Glomerular visceral epithelial cell (primary cell): ENCODE measurements at regions not wholly inside any gene's neighbourhood (a gene's known extent, or its start where the extent isn't known, plus 50 kb on each side); places are given as distances from the start of the nearest gene placed in this dataset.
A peak's percentile ranks its signal among the peaks of the same experiment; 100 is the strongest.
"Not testable (repeated sequence)": the region's sequence is repeated elsewhere in the genome, so short reads cannot be mapped to it uniquely, and the experiment has no call there.

Source experiments
- DNase-seq: peaks from one replicate; pipeline ENCODE4 v3.0.0-alpha.2; 2016; ENCODE audit errors: extremely low spot score

DNA sequence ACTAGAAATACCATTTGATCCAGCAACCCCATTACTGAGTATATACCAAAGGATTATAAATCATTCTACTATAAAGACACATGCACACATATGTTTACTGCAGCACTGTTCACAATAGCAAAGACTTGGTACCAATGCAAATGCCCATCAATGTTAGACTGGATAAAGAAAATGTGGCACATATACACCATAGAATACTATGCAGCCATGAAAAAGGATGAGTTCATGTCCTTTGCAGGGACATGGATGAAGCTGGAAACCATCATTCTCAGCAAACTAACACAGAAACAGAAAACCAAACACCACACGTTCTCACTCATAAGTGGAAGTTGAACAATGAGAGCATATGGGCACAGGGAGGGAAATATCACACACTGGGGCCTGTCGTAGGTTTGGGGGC is 106.0 kb downstream of the SPATA18 start:
- DNase-seq: not testable (repeated sequence)

DNA sequence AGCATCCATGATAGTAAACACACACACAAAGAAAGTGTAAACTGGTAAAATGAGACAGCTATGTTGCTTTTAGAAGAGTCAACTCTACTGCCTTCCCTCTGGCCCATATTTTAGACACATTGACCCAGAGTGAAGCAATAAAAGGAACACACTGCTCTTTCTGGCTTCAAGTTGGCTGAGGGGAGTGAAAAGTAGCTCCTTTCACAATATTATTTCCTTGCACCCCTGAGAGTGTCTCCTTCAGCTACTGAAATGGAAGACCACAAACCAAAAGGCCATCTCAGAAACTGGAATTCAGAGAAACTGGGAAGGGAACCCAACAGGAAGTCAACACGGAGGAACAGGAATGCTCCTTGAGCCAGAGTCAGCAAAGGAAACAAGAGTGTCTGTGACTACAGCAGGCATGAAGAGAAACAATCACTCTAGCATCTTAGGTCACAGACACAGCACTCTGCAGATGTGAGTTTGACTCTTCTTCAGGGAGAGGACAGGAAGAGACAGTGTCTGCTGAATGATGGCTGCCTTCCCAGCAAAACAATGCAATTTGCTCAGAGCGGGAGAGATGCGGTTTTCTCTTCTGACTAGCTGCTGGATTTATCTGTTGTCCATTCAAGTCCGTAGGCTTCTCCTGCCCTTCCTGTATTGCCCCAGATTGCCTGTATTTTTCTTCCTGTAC is 106.7 kb downstream of the SPATA18 start:
- DNase-seq: no peak

DNA sequence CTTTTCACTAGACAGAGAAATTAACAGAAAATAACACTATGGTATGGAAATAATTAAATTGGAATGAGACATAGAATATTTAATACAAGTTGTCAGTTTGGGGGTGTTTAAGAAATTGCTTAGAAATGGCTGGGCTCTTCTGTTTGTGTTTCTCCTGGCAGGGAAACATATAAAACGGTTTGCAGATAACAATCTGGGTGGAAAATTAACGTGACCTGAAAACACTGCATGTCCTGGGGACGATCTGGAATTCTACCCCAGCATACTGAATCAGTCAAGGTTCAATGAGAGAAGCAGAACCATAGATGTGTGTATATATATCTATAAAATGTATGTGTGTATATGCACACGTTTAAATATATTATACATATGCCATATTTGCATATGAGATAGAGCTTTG is 109.8 kb downstream of the SPATA18 start:
- DNase-seq: no peak

DNA sequence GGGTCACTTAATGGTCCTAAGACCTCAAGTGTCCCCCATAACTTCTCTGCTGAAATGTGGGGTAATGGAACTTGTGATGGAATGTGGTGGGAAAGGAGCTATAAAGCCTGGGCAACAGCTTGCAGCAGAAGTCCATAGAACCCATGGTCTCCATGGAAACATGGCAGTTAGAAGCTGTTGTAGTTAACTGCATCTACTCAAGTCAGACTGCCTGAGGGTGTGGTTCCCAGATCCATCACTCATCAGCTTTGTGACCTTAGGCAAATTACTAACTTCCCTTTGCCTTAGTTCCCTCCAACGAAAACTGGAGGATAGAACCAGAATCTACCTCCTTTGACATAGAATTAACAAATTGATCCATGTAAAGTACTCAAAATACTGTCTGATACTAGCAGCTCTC is 113.0 kb downstream of the SPATA18 start:
- DNase-seq: no peak

DNA sequence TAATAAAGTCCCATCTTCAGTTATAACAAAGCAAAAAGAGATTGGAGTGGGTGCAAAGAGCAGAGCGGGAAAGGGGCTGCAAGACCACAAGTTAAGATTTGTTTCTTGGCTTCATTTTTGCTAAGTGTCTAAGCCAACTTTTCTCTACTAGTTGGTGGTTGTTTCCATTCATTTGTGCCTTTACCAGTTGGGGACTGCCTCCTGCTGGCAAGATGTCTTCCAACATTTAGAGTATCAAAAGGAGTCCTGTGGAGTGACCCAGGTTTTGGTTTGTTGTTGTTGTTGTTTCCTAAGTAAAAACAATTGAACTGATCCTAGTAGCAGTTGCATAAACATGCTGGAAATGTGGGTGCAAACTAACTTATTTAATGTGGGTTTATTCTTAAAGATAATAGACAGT is 121.1 kb downstream of the SPATA18 start:
- DNase-seq: no peak

DNA sequence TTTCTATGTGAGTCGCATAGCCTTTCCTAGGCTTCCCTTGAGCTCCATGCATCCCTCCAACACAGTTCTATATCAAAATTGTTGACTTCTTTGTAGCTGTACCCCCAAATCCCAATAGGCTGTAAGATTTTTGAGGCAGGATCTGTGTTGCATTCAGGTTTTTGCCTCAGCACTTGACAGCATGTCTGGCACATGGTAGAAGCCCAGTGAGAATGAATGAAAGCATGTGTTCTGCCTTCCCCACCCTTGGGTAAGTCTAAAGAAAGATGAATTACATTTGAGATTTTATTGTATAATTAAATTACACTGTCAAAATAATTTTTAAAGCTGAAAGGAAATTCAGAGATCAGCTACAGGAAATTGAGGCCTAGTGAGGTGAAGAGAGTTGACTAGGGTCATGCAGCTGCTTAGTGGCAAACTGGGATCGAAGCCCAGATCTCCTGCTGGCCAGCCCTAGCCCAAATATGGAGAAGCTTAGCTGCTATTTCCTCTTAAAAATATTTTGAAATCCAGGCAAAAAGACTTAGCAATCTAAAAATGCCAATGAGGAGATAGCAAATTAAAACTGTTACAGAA is 122.5 kb downstream of the SPATA18 start:
- DNase-seq: no peak

DNA sequence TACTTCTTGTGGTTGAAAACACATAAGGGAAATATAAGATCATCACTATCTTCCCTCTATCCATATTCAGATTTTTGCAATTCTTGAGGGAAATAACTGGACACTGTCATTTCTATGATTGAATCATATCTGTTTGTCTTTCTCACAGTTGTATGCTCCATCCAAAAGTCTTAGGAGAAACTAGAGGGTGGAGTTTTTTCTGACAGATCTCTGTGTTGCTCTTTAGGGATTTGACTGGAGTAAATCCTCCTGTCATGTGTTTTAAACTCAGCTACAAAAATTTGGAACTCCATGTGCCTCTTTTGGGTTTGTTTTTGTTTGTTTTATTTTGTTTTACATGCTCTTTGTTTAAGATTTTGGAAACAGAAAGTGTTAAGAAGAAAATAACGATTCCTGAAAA is 136.5 kb downstream of the SPATA18 start:
- no peak for DNase-seq

DNA sequence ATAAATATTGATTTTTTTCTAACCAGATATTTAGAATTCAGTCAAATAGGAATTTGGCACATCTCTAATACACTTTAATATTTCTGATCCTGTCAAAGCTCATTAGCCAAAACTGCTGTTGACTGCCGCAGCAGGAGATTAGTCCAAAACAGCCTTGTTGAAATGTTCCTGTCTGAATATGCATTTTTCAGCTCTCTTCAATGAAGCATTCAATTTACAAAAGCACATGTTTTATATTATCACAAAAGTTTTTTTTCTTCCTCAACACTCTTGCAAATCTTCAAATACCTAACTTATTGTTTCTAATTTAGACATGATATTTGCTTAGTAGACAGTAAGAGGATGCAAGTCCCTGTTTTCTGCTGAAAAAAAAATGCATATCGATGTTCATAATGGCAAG is 140.9 kb downstream of the SPATA18 start:
- no peak for DNase-seq

DNA sequence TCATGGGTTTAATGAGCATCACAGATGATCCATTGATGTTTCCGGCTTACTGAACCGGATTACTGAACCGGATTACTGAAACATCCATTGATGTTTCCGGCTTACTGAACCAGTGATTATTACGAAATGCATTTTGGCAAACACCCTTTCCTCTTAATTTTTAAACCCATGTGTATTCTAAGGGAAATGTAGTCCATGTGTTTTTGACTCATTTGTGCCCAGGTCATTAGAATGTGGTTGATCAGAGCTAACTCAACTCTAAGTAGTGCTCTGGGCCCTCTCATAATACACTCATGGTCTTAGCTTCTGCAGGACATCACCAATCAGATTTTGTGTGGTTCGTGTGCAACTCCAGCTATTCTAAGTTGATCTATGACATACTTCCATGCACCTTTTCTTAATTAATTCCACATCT is 141.6 kb downstream of the SPATA18 start:
- DNase-seq: peak; percentile 49

DNA sequence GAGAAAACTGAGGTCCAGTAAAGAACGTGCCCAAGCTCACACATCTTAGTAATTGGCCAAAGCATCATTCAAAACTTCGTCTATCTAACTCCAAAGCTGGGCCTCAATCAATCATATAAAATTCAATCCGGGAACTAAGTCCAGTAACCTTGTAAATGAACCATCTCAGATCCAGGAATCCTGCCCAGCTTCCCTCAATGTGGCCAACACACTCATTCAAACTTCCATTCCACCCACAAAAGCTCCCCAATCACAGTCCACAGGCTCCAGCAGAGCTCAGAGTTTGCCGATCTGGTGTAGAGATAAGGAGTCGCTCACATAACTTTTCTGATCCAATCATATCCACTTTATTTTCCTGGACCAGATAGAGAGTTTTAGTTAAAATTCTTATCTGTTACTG is 144.8 kb downstream of the SPATA18 start:
- DNase-seq: no peak

DNA sequence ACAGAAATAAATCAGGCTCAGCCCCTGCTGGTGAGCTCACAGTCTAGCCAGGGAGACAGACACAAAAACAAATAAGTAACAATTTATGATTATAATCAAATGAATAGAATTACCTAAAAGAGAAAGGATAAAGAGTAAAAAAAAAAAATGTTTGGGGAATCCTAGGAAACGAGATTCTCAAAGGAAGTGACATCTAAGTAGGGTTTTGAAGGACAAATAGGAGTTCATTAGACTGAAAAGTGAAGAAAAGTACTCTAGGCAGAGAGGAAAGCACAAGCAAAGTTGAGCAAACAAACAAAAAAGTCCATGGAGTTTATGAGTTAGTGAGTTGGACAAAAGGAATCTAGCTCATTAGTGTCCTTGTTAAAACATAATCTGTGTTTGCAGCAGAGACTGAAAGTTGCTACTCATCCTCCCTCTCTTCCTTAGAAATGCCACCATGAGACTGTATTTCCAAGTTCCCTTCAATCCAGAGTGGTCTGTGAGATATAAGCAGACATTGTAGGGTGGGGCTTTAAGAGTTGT is 145.6 kb downstream of the SPATA18 start:
- DNase-seq: no peak

DNA sequence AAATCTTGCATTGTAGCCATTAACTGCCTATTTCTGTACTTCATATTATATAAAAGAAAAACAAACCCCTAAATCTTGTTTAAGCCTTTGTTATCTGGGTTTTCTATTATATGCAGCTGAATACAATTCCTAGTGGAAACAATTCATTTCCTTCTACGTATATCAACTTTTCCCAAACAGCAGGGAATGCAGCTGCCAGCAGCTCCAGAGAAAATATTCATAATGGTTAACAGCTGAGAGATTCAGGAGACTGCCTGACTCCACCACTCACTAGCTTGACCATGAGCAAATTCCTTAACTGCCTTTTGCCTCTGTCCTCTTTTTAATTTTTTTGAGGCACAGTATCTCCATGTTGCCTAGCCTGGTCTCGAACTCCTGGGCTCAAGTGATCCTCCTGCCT is 146.2 kb downstream of the SPATA18 start:
- DNase-seq: no peak

DNA sequence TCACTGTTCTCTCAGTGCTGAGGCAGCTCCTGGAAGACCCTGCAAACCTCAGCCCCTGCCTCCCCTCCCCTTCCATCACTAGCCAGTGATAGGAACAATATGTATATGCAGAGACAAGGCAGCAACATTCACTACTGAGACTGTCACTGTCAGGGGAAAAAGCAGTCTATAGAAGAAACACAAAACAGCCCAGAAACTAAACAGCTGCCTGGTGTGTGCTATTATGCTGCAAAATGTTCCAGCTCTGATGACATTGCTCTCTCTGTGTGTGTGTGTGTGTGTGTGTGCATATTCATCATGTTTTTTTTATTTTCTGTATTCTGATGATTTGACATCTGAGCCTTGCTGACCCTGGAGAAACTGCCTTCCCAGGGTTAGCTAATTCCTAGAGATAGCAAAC is 147.2 kb downstream of the SPATA18 start:
- no peak for DNase-seq

DNA sequence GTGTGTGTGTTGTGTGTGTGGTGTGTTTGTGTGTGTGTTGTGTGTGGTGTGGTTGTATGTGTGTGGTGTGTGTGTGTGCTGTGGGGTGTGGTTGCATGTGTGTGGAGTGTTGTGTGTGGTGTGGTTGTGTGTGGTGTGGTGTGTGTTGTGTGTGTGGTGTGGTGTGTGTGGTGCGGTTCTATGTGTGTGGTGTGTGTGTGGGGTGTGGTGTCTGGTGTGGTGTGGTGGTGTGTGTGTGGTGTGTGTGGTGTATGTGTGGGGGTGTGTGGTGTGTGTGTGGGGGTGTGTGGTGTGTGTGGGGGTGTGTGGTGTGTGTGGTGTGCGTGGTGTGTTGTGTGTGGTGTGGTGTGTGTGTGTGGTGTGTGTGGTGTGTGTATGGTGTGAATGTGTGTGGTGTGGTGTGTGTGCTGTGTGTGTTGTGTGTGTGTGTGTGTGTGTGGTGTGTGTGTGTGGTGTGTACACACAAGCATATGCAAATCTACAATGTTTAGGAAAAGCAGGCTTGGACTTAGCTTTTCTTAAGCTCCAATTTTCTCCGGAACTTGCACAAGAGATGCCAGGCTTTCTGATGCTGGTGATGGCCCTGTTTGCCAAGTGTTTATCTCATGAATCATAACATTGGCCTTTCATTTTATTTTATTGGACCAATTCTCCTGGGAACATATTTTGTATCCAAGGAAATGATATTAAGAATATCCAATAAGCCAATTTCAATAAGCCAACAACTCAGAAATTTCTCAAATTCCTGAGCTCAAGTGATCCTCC is 148.7 kb downstream of the SPATA18 start:
- peak; percentile 12 for DNase-seq

DNA sequence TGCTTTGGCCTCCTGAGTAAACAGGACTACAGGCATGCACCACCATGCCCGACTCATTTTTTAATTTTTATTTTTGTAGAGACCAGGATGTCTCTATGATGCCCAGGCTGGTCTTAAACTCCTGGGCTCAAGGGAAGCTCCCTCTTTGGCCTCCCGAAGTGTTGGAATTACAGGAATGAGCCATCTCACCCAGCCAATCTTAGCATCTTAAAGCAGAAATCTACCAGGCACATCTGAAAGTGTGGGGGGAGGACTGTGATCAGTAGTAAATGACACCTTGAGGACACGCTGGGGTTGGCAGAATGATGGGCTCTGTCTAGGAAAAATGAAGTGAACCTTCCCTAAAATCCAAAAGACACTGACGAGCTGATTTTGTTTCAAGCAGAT is 149.2 kb downstream of the SPATA18 start:
- DNase-seq: no peak

DNA sequence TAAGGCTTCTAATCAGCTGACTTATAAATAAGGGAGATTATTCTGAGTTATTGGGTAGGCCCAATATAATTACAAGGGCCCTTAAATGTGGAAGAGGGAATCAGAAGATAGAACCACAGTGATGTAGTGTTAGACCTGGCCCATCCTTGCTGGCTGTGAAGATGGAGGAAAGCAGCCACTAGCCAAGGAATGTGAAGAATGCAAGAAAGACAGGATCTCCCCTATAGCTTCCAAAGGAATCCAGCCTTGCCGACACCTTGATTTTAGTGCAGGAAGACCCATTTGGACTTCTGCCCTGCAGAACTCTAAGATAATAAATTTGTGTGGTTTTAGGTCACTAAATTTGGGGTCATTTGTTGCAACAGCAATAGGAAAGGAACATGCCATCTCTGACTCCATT is 150.6 kb downstream of the SPATA18 start:
- peak; percentile 8 for DNase-seq

DNA sequence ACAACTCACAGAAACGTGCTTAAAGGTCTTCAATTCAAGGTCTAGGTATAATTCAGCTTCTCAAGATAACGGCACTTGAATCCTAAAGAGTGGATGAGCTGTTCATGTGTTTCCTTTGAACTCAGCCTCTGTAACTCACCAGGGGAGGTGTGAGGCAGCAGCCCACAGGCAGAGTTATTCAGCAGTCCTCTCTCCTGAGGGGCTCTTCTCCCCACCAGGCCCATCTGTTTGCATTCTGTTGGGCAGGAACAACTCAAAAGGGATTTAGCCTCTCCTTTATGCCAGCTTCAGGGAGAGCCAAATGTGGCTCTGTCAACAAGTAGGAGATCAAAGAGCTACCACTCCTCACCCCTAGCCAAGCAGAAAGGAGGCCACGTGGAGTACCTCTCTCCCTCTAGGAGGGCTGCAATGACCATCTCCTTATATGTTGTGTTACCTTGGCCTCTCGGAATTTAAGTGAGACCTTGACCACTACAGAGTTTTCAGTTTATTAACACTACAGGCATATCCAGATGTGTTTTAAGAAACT is 151.2 kb downstream of the SPATA18 start:
- DNase-seq: no peak

DNA sequence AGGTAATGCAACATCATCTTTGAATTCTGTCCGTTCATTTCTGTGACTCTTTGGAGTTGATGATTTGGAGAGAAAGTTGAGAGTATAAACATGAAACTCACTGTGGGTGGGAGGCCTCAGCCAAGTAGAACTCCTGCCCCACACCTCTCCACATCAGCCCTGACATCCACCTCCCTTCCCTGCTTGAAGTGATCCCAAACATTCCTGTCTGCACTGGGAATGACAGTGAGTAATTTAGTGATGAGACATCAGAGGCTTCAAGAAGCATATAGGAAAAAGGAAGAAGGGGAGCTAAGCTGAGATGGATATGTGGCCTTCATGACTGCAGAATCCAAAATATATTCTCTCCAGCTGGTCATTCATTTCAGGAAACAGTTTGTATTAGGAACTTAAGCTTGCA is 151.8 kb downstream of the SPATA18 start:
- DNase-seq: no peak

DNA sequence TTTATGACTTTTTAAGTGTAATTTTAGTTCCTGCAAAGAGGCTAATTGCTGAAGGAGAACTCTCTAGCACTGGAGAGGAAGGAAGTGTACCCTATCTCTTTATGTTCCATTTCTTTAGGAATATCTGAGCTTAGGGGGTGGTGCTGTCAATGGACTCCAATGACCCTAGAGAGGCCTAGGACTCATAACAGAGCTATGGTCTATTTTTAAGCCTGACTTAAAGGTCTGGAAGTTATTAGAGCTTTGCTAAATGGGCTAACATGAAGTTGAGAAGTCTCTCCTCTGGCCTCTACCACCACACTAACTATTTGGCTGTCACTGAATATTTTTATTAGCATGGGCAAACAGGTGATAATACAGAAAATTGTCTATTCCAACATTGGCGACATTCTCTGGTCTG is 152.2 kb downstream of the SPATA18 start:
- no peak for DNase-seq

DNA sequence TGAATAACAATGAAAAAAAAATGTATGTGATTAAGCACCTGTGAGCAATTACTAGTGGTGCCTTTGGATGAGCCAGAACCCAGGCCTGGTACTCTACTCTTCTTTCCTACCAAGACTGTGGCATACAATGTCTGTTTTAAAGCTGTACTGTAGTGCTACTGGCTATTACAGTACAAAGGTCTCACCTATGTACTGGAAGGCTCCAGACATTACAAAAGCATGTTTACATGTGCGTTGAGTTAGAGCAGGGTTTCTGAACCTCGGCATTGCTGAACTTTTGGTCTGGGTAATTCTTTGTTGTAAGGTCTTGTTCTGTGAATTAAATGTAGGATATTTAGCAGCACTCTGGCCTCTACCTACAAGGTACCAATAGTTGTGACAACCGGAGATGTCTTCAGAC is 153.8 kb downstream of the SPATA18 start:
- no peak for DNase-seq

DNA sequence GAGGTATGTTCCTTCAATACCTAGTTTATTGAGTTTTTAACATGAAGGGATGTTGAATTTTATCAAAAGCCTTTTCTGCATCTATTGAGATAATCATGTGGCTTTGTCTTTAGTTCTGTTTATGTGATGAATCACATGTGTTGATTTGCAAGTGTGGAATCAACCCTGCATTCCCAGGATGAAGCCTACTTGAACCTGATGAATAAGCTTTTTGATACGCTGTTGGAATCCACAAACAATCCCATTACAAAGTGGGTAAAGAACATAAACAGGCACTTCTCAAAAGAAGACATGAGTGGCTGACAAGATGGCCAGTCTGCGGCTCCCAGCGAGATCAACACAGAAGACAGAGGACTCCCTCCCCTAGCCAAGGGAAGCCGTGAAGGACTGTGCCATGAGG is 156.0 kb downstream of the SPATA18 start:
- not testable (repeated sequence) for DNase-seq

DNA sequence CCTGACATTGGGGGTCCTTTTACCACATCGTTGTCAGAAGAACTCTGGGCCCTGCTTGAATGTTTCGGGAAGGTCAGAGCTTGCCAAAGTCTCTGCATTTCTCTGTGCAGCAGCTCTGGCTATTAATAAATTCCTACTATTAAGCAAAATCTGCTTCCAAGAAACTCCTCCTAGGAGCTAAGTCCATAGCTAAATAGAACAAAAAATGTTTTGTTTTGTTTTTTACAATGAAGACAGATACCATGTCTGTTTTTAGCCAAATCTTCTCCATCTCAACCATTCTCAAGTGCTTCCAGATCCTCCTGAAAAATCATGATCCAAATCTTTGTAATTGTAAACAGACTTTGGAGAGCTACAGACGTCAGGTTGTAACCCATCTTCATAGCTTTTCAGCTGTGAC is 161.6 kb downstream of the SPATA18 start:
- DNase-seq: no peak

DNA sequence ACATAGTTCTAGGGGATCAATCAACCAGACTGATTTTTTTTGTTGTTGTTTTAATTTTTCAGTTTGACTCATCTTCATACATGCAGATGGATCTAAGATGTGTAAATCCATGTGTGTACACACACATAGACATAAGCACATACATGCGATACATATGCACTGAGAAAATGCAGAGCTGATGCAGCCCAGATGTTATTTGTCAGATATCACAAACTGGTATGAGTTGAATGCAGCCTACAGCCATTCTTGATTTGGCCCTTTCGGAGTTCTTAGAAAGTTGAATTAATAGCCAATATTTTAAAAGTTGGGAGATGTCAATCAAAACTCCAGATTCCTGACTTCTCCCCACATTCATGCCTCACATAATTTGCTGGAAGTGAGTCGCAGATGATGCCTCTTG is 180.4 kb downstream of the SPATA18 start:
- no peak for DNase-seq
